ENCODE measurements at regions not wholly inside any gene's neighbourhood (a gene's known extent, or its start where the extent isn't known, plus 50 kb on each side); places are given as distances from the start of the nearest gene placed in this dataset.
"Not testable (repeated sequence)": the region's sequence is repeated elsewhere in the genome, so short reads cannot be mapped to it uniquely, and the experiment has no call there.

DNA sequence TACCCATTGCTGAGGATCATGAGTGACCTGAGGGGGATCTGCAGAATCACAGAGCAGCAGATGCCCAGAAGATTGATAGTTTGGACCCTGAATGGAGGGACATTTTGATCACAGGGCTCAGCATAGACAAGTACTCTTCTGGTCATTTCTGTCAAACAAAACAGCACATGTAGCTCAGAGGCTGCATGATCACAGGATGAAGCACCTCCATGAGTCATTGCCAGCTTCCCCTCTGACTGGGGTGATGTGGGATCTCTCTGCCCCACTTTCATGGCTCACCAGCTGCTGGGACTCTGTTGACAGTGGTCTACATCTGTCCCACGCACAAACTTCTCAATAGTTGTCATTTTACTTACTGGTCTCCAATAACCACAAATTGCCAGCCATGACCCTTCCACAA lies 264.1 kb downstream of the RPIA start:
- H3K27ac ChIP-seq (ENCODE audit: low read length), result no peak overlapping the region
- H3K4me2 ChIP-seq (ENCODE audit: low read length), result no peak overlapping the region
- no peaks in the 10 kb centered on the region for H4K20me1 ChIP-seq (ENCODE audit: insufficient read depth)
- H3K79me2 ChIP-seq (replicated peaks; ENCODE audit: insufficient read depth, low read length), result no peaks in the 10 kb centered on the region
- no peak overlapping the region for H2AFZ ChIP-seq (ENCODE audit: low read depth, low read length)
- H3K9me2 ChIP-seq (ENCODE audit: insufficient read depth, low read length), result no peaks in the 10 kb centered on the region
- no peaks in the 10 kb centered on the region for H3K27me3 ChIP-seq (ENCODE audit: insufficient read depth, low read depth, low read length)
- no peak overlapping the region for H3K9ac ChIP-seq (ENCODE audit: low read length)
- H3K9me3 ChIP-seq (ENCODE audit: low read length), result no peaks in the 10 kb centered on the region
- no peak overlapping the region for H3K4me3 ChIP-seq (ENCODE audit: low read length)
- TF ChIP-seq EP300 (conservative IDR thresholded peaks at IDR 0.05; ENCODE audit: poor library complexity, severe bottlenecking) (no peak), MXI1 (conservative IDR thresholded peaks at IDR 0.05; ENCODE audit: poor library complexity, severe bottlenecking) (no peak), RAD21 (conservative IDR thresholded peaks at IDR 0.05) (no peak)
- no peaks in the 10 kb centered on the region for H3K36me3 ChIP-seq (ENCODE audit: insufficient read depth, low read length)
- H3F3A ChIP-seq (ENCODE audit: insufficient read depth, low read length, poor library complexity, severe bottlenecking), result no peaks in the 10 kb centered on the region

DNA sequence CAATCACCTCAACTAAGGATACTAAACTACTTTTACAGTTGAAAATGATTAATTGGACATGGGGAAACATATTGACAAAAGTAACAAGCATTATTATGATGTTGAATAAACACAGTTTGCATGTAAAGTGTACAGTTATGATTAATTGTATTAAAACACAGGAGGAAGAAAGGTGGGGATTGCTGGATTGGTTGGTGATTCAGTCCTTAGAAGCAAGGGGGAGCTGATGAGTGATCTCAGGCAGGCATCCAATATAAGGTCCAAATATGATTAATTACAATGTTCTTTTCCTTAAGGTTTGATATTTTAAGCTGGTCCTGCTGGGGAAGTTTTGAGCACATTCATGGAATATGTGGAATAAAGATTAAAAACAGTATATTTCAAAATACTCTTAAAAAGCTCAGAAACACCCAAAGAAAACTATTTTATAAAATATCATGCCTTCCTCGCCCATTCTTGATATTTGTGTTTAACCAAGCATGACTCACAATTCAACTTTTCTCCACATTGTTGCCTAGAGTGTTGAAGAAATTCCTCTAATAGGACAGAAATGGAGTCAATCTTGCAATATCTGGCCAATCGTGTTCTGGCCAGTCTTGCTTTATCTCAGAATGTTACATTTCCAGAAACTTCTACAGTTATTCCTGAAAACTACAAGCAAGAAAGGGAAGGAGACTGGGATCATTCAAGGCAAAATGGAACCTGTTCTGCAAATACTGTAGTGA lies 268.2 kb downstream of the RPIA start:
- no peaks in the 10 kb centered on the region for H3K36me3 ChIP-seq (ENCODE audit: insufficient read depth, low read length)
- H3K4me2 ChIP-seq (ENCODE audit: low read length), result no peak overlapping the region
- H2AFZ ChIP-seq (ENCODE audit: low read depth, low read length), result no peak overlapping the region
- H3K9me3 ChIP-seq (ENCODE audit: low read length), result no peaks in the 10 kb centered on the region
- no peak overlapping the region for H3K9ac ChIP-seq (ENCODE audit: low read length)
- no peaks in the 10 kb centered on the region for H3F3A ChIP-seq (ENCODE audit: insufficient read depth, low read length, poor library complexity, severe bottlenecking)
- TF ChIP-seq RAD21 (conservative IDR thresholded peaks at IDR 0.05) (no peak), MXI1 (conservative IDR thresholded peaks at IDR 0.05; ENCODE audit: poor library complexity, severe bottlenecking) (no peak)
- H4K20me1 ChIP-seq (ENCODE audit: insufficient read depth), result no peaks in the 10 kb centered on the region
- no peaks in the 10 kb centered on the region for H3K79me2 ChIP-seq (replicated peaks; ENCODE audit: insufficient read depth, low read length)
- no peak overlapping the region for H3K4me3 ChIP-seq (ENCODE audit: low read length)
- no peak overlapping the region for H3K27ac ChIP-seq (ENCODE audit: low read length)
- no peaks in the 10 kb centered on the region for H3K27me3 ChIP-seq (ENCODE audit: insufficient read depth, low read depth, low read length)
- H3K9me2 ChIP-seq (ENCODE audit: insufficient read depth, low read length), result no peaks in the 10 kb centered on the region

DNA sequence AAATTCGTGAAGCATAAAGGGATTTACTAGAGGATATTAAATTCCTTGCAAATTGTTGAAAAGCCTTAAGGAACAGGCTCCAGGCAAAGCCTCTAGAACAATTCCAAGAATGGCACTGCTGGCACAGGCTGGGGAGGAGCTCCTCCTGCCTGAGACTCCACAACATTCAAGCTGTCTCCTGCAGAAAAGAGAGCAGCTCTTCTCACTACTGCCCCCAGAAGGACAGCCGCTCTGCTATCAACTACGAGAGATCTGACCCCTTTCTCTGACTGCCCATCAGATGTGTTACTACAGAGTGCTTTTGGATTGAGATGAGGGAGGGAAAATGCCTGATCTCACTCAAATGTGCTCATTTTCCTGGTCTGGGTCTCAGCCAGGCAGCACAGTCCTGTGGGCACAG lies 269.9 kb downstream of the RPIA start:
- H3K79me2 ChIP-seq (replicated peaks; ENCODE audit: insufficient read depth, low read length); H3K9me2 ChIP-seq (ENCODE audit: insufficient read depth, low read length); H3K4me2 ChIP-seq (ENCODE audit: low read length); H3K36me3 ChIP-seq (ENCODE audit: insufficient read depth, low read length); H3K9me3 ChIP-seq (ENCODE audit: low read length); H3F3A ChIP-seq (ENCODE audit: insufficient read depth, low read length, poor library complexity, severe bottlenecking); H2AFZ ChIP-seq (ENCODE audit: low read depth, low read length); H3K27ac ChIP-seq (ENCODE audit: low read length); H3K27me3 ChIP-seq (ENCODE audit: insufficient read depth, low read depth, low read length); H3K4me3 ChIP-seq (ENCODE audit: low read length); H3K9ac ChIP-seq (ENCODE audit: low read length); H4K20me1 ChIP-seq (ENCODE audit: insufficient read depth): not testable (repeated sequence)

DNA sequence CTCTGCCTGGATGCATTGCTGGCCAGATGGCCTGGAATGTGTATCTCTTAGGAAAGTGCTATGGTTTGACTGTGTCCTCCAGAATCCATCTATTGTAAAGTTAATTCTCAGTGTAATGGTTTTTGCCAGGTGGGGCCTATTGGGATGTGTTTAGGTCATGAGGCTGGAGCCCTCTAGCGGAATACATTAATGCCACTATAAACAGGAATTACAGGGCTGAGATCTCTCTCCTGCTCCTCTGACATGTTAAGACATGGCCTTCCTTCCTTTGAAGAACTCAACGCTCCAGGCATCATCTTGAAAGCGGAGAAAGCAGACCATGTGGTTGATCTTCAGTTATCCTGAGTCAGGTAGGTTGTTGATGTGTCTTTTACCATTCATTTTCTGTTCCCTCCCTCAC lies 276.4 kb downstream of the RPIA start:
- Histone ChIP-seq H3K36me3 (ENCODE audit: insufficient read depth, low read length) (no peaks in the 10 kb centered on the region), H2AFZ (ENCODE audit: low read depth, low read length) (no peak overlapping the region), H3K9me3 (ENCODE audit: low read length) (no peaks in the 10 kb centered on the region), H3K79me2 (replicated peaks; ENCODE audit: insufficient read depth, low read length) (no peaks in the 10 kb centered on the region), H3K9ac (ENCODE audit: low read length) (no peak overlapping the region), H3K4me3 (ENCODE audit: low read length) (no peak overlapping the region), H3K27ac (ENCODE audit: low read length) (no peak overlapping the region), H3K4me2 (ENCODE audit: low read length) (no peak overlapping the region), H3K27me3 (ENCODE audit: insufficient read depth, low read depth, low read length) (no peaks in the 10 kb centered on the region), H3K9me2 (ENCODE audit: insufficient read depth, low read length) (no peaks in the 10 kb centered on the region), H4K20me1 (ENCODE audit: insufficient read depth) (no peaks in the 10 kb centered on the region), H3F3A (ENCODE audit: insufficient read depth, low read length, poor library complexity, severe bottlenecking) (no peaks in the 10 kb centered on the region)
- TF ChIP-seq, protein P1, sequence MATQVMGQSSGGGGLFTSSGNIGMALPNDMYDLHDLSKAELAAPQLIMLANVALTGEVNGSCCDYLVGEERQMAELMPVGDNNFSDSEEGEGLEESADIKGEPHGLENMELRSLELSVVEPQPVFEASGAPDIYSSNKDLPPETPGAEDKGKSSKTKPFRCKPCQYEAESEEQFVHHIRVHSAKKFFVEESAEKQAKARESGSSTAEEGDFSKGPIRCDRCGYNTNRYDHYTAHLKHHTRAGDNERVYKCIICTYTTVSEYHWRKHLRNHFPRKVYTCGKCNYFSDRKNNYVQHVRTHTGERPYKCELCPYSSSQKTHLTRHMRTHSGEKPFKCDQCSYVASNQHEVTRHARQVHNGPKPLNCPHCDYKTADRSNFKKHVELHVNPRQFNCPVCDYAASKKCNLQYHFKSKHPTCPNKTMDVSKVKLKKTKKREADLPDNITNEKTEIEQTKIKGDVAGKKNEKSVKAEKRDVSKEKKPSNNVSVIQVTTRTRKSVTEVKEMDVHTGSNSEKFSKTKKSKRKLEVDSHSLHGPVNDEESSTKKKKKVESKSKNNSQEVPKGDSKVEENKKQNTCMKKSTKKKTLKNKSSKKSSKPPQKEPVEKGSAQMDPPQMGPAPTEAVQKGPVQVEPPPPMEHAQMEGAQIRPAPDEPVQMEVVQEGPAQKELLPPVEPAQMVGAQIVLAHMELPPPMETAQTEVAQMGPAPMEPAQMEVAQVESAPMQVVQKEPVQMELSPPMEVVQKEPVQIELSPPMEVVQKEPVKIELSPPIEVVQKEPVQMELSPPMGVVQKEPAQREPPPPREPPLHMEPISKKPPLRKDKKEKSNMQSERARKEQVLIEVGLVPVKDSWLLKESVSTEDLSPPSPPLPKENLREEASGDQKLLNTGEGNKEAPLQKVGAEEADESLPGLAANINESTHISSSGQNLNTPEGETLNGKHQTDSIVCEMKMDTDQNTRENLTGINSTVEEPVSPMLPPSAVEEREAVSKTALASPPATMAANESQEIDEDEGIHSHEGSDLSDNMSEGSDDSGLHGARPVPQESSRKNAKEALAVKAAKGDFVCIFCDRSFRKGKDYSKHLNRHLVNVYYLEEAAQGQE (IDR thresholded peaks at IDR 0.05; ENCODE audit: borderline replicate concordance), result no peak
- TF ChIP-seq EP300 (conservative IDR thresholded peaks at IDR 0.05; ENCODE audit: poor library complexity, severe bottlenecking), result no peak
- TF ChIP-seq MXI1 (conservative IDR thresholded peaks at IDR 0.05; ENCODE audit: poor library complexity, severe bottlenecking), result no peak
- no peak for TF ChIP-seq RAD21 (conservative IDR thresholded peaks at IDR 0.05)
- no peak for TF ChIP-seq SMC3 (conservative IDR thresholded peaks at IDR 0.05; ENCODE audit: poor library complexity)
- TF ChIP-seq, protein P2, sequence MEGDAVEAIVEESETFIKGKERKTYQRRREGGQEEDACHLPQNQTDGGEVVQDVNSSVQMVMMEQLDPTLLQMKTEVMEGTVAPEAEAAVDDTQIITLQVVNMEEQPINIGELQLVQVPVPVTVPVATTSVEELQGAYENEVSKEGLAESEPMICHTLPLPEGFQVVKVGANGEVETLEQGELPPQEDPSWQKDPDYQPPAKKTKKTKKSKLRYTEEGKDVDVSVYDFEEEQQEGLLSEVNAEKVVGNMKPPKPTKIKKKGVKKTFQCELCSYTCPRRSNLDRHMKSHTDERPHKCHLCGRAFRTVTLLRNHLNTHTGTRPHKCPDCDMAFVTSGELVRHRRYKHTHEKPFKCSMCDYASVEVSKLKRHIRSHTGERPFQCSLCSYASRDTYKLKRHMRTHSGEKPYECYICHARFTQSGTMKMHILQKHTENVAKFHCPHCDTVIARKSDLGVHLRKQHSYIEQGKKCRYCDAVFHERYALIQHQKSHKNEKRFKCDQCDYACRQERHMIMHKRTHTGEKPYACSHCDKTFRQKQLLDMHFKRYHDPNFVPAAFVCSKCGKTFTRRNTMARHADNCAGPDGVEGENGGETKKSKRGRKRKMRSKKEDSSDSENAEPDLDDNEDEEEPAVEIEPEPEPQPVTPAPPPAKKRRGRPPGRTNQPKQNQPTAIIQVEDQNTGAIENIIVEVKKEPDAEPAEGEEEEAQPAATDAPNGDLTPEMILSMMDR (IDR thresholded peaks at IDR 0.05; ENCODE audit: poor library complexity, severe bottlenecking), result no peak
- no peak for TF ChIP-seq POLR2AphosphoS5 (IDR thresholded peaks at IDR 0.05)
- no peak for TF ChIP-seq TAF1 (IDR thresholded peaks at IDR 0.05; ENCODE audit: low read depth)
- no peak for TF ChIP-seq EZH2 (IDR thresholded peaks at IDR 0.05; ENCODE audit: borderline replicate concordance, insufficient read depth, low read length, poor library complexity, severe bottlenecking)

DNA sequence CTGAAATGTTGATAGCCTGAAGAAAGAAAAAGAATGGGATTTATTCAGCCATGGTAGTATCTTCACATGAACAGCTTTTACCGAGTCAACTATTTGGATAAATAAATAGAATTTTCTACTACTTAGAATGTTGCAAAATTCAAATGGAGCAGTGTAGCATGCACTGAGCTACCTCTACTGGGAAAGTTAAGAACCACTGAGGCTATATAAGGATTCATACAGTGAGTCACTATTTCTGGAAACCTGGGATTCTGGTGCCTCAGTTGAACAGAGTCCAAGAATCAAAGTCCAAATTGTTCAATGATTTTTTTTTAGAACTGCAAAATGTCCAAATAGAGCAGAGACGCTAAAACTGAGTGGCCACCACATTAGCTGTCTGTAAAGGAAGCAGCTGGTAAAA lies 286.5 kb downstream of the RPIA start:
- not testable (repeated sequence) for H3K27ac ChIP-seq (ENCODE audit: low read length); H3K4me3 ChIP-seq (ENCODE audit: low read length); H3K9me3 ChIP-seq (ENCODE audit: low read length)

More for the DNA sequence above, 286.5 kb downstream of the RPIA start:
- H2AFZ ChIP-seq (ENCODE audit: low read depth, low read length); H4K20me1 ChIP-seq (ENCODE audit: insufficient read depth); H3K79me2 ChIP-seq (replicated peaks; ENCODE audit: insufficient read depth, low read length); H3K27me3 ChIP-seq (ENCODE audit: insufficient read depth, low read depth, low read length); H3K4me2 ChIP-seq (ENCODE audit: low read length); H3F3A ChIP-seq (ENCODE audit: insufficient read depth, low read length, poor library complexity, severe bottlenecking); H3K9ac ChIP-seq (ENCODE audit: low read length); H3K9me2 ChIP-seq (ENCODE audit: insufficient read depth, low read length); H3K36me3 ChIP-seq (ENCODE audit: insufficient read depth, low read length): not testable (repeated sequence)
